GM12872 (cell line): ENCODE measurements at regions not wholly inside any gene's neighbourhood (a gene's known extent, or its start where the extent isn't known, plus 50 kb on each side); places are given as distances from the start of the nearest gene placed in this dataset.

Experiments
- CTCF ChIP-seq: IDR thresholded peaks from 3 replicates; pipeline ENCODE4 v1.5.1; 2011; ENCODE audit warnings: low read depth, mild to moderate bottlenecking, low read length, moderate library complexity; ENCODE audit not compliant: insufficient read depth

- TF ChIP-seq CTCF: no peak
Observed at GRCh38 chr2:81043681-81044080, 739.1 kb upstream of the LRRTM1 start.

- 0 out of 3 replicates have a peak, but pooled peaks have one; percentile 6 for TF ChIP-seq CTCF
Observed at GRCh38 chr2:81007104-81007503, 702.6 kb upstream of the LRRTM1 start.

GRCh38 chr2:81002906-81003305, 698.4 kb upstream of the LRRTM1 start:
- TF ChIP-seq CTCF: no peak

GRCh38 chr2:80987466-80987865, 682.9 kb upstream of the LRRTM1 start:
- TF ChIP-seq CTCF: no peak

GRCh38 chr2:80969900-80970299, 665.3 kb upstream of the LRRTM1 start:
- no peak for TF ChIP-seq CTCF

GRCh38 chr2:80968450-80968849, 663.9 kb upstream of the LRRTM1 start:
- TF ChIP-seq CTCF: no peak

- TF ChIP-seq CTCF: no peak
Observed at GRCh38 chr2:80947601-80948130, 643.1 kb upstream of the LRRTM1 start.
